Fibroblast of the conjunctiva (primary cell): ENCODE measurements at regions not wholly inside any gene's neighbourhood (a gene's known extent, or its start where the extent isn't known, plus 50 kb on each side); places are given as distances from the start of the nearest gene placed in this dataset.

Source experiments
- DNase-seq: peaks from one replicate; pipeline ENCODE4 v3.0.0-alpha.2; 2010; ENCODE audit warnings: low read depth

- no peak for DNase-seq
These were observed 391.2 kb downstream of the ANKRD50 start for GRCh38 chr4:124321364-124321763.

DNA sequence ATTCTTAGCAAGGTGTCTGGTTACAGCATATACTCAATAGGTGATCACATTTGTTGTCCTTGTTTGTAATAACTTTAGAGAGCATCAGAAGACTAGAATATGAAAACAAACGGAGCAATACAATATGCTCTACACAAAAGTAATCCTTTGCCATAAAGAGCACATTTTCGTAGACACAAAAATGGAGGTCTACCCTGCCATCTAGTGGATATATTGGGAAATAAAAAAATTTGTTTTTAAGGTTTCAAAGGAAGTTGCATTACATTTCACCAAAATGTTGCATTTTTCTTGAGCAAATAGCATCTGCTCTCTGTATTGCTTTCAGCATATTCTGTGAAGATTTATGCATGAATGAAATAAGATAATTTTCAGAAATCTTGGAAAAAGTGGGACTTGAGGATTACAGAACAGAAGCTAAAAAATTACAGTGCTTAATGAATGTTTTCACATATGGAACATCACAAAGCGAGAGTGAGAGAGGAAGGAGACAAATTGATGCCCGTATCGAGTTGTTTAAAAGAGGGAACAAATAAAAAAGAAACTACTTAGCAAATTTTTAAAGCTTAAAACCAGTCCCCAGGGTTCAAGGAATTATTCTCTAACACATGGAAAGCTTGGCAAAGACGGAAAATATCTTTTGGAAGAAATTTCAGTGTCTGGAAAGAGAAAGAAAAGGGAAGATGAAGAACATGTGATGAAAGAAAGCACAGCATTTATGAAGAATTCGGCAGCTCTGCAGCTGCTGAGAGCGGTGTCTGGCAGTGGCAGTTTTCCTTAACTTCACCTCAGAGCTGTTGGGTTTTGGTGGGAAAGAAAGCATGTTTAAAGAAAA, 390.1 kb downstream of the ANKRD50 start:
- peak; percentile 37 for DNase-seq

DNA sequence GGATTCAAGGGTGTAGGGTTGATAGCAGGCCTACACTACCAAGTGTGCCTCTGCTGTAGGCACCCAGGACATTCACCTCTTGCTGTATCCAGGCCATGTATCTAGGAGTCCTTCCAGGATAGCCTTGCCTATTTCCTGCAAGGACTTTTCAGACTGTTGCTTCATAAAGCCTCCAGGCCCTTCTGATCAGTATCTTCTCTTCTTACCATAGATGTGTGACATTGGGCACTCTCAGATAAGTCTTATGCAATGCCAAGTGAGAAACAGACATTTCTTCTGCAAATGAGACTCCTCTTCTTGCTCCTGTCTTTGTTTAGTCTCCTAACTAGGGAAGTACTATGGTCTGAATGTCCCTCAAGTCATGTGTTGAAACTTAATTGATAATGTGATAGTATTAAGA, 386.8 kb downstream of the ANKRD50 start:
- DNase-seq: no peak

GRCh38 chr4:124329134-124329533, 383.4 kb downstream of the ANKRD50 start:
- DNase-seq: no peak

GRCh38 chr4:124330045-124330444, 382.5 kb downstream of the ANKRD50 start:
- DNase-seq: no peak

GRCh38 chr4:124331781-124332180, 380.8 kb downstream of the ANKRD50 start:
- DNase-seq: no peak

DNA sequence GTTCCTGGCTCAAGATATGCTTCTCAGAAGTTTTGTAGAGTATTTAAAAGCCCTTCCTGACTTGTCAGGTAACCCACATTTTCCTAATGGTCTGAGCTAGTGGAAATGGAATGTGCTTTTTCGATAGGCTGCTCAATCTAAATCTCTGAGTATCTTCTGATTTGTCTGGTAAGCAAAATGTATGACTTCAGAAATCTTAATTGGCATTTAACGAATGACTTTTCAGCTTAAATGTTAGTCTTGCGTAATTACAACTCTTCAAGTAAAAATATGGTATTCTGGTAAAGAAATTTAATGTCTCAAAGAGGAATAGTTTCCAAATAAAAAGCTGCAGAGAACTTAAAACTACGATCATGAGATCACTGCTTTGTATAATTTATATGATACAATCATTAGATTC, 379.1 kb downstream of the ANKRD50 start:
- no peak for DNase-seq

GRCh38 chr4:124334119-124334518, 378.4 kb downstream of the ANKRD50 start:
- peak; percentile 79 for DNase-seq

DNA sequence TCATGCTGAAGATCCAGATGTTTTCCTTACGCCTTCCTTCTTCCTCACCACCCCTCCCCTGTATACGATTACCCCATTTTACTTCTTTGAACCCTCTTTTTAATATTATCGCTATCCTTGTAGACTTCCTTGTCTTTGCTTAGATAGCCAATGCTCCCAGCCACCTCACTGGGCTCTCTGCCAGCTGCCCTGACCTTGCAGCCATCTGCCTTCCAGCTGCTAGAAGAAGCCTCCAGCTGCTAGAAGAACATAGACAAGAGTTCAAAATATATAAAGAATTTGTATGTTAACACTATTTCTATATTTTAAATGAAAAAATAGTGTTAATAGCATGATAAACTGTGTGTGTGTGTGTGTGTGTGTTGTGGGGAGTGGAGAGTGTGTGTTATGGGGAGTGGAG, 374.7 kb downstream of the ANKRD50 start:
- DNase-seq: no peak

- no peak for DNase-seq
These were observed 368.8 kb downstream of the ANKRD50 start for GRCh38 chr4:124343661-124344171.

GRCh38 chr4:124372916-124373315, 339.6 kb downstream of the ANKRD50 start:
- no peak for DNase-seq

- DNase-seq: peak; percentile 8
These were observed 326.4 kb downstream of the ANKRD50 start for GRCh38 chr4:124386163-124386562.

DNA sequence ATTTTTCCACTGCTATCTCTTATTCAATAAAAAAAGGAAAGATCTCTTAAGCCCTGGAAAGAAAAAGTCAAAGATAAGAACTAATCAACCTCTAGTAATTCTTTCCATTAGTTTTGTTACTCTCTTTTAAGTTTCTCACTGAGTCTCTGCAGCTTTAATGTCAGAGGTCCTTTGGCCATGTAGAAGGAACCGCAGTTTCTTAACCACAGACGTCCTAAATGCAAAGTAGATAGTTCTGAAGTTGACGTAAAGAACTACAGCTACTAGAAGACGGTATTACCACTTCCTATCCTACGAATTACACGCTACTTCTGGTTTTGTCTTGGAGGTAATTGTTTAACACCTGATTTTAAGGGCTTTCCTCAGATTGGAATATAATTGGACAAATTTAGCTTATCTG, 325.9 kb downstream of the ANKRD50 start:
- DNase-seq: no peak

- DNase-seq: no peak
These were observed 322.9 kb downstream of the ANKRD50 start for GRCh38 chr4:124389591-124389990.

- no peak for DNase-seq
These were observed 321.7 kb downstream of the ANKRD50 start for GRCh38 chr4:124390861-124391260.

DNA sequence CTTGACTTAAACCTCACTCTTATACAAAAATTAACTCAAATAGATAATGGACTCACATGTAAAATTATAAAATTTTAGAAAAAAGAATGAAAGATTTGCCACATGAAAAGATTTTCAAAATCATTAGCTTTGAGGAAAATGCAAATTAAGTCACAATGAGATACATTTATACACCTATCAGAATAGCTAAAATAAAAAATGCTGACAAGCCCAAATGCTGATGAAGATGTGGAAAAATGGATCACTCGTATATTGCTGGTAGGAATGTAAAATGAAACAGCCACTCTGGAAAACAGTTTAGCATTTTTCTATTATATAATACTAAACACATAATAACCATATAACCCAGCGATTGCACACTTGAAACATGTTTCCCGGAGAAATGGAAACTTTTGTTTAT, 316.2 kb downstream of the ANKRD50 start:
- DNase-seq: no peak

DNA sequence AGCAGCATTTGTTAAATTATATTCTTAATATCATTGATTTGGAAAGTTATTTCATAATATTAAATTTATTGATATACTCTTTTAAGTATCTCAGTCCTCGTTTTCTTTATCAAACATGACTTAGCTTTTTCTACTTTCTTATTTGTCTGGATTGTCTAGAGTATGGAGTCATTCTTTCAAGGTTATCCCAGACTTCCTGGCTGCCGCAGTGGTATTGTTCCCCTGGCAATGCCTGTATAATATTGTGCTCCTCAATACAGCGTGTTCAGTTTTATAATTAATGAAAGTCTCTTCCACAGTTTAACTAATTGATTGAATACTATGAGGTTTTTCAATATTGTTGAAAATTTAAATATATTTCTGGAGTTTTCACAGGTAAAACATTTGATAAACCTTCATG, 310.9 kb downstream of the ANKRD50 start:
- DNase-seq: no peak

DNA sequence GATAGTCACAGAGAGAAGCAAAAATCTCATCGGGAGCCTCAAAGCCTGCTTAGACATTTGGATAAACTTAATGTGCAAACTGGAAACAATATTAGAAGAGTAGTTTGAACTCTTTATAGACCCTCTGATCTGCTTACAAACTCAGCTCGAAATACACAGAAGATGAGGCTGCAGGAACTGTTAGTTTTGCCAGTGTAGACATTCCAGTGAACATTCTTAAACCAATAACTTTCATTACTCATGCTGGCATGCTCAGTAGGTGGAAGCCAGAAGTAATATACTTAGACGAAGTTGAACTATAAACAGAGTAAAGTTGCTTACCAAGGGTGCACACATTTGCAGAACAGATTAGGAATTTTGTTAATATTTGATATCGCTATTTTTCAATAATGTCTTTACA, 303.5 kb downstream of the ANKRD50 start:
- DNase-seq: no peak

- DNase-seq: no peak
These were observed 298.1 kb downstream of the ANKRD50 start for GRCh38 chr4:124414276-124415040.

GRCh38 chr4:124415146-124415545, 297.4 kb downstream of the ANKRD50 start:
- peak; percentile 28 for DNase-seq

DNA sequence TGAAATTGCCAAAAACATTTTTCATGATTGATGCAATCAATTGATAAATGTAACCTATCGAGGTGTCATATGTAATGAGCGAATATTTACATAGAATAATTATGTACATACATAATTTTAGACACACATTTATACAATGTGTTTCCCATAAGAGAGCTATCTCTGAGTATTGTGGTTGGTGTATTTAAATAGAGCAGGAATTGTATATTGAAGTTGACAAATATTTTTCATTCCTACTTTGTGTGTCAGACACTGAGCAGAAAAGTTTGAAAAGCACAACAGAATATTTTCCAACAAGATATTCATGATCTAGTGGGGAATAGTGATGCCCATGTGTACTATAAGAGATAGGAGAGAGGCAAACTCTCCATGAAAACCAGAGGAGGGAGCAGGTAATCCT, 295.2 kb downstream of the ANKRD50 start:
- no peak for DNase-seq

- DNase-seq: no peak
These were observed 292.3 kb downstream of the ANKRD50 start for GRCh38 chr4:124420166-124420695.

GRCh38 chr4:124423160-124423559, 289.4 kb downstream of the ANKRD50 start:
- DNase-seq: no peak
